ENCODE measurements at regions not wholly inside any gene's neighbourhood (a gene's known extent, or its start where the extent isn't known, plus 50 kb on each side); places are given as distances from the start of the nearest gene placed in this dataset.

GRCh38 chr5:28400076-28400475 is 1361.7 kb upstream of the CDH9 start:
- TF ChIP-seq EP300 (IDR thresholded peaks at IDR 0.05; ENCODE audit: low read depth) (no peak), POLR2A (IDR thresholded peaks at IDR 0.05) (no peak), CTCF (IDR thresholded peaks at IDR 0.05) (no peak), POLR2AphosphoS5 (IDR thresholded peaks at IDR 0.05) (no peak)
